ENCODE measurements at regions not wholly inside any gene's neighbourhood (a gene's known extent, or its start where the extent isn't known, plus 50 kb on each side); places are given as distances from the start of the nearest gene placed in this dataset.

DNA sequence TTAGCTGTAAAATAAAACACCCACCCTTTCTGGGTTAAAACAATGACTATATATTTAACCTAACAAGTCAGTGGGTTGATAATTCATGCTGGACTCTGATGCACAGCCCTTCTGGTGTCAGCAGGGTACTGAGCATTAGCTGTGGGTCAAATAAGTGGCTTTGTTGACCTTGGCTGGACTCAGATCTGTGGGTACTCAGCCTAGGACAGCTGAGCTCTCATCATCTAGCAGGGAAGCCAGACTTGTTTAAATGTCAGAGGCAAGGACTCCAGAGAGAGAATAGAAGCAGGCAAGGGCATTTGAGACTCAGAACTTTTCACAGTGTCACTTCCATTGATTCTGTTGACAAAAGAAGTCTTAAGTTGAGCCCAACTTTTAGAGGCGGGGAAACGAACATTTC lies 1063.8 kb upstream of the CDH8 start:
- DNase-seq (no peak), ATAC-seq (ENCODE audit: poor library complexity) (no peak)
- Histone ChIP-seq H3K27ac (ENCODE audit: low read depth in 1 of 2, low read length in 2 of 2) (no peak overlapping the region), H3K27me3 (ENCODE audit: control insufficient read depth in 1 of 2, insufficient read depth in 2 of 2, low read length in 2 of 2) (no peaks in the 10 kb centered on the region), H3K36me3 (ENCODE audit: insufficient read depth, low read length) (no peaks in the 10 kb centered on the region), H3K4me3 (ENCODE audit: low read length) (no peak overlapping the region), H3K9me3 (ENCODE audit: control insufficient read depth in 1 of 2, insufficient read depth in 1 of 2, low read length in 2 of 2) (peaks cover 0 to 8% of the 10 kb centered on the region in 2 experiments), H3K4me1 (ENCODE audit: insufficient read depth, low read length) (no peaks in the 10 kb centered on the region)
- Mint-ChIP-seq H3K36me3 (ENCODE audit: low read depth) (no peaks in the 10 kb centered on the region), H3K9me3 (peaks cover 20% of the 10 kb centered on the region), H3K4me1 (ENCODE audit: low read depth) (no peaks in the 10 kb centered on the region), H3K27me3 (no peaks in the 10 kb centered on the region), H3K4me3 (no peak overlapping the region), H3K27ac (no peak overlapping the region)
- CTCF ChIA-PET: no interaction called here
- POLR2A ChIA-PET: no interaction called here
- intact Hi-C loops (cut with DNase I, micrococcal nuclease): no loop called here
- TF ChIP-seq, protein P1, sequence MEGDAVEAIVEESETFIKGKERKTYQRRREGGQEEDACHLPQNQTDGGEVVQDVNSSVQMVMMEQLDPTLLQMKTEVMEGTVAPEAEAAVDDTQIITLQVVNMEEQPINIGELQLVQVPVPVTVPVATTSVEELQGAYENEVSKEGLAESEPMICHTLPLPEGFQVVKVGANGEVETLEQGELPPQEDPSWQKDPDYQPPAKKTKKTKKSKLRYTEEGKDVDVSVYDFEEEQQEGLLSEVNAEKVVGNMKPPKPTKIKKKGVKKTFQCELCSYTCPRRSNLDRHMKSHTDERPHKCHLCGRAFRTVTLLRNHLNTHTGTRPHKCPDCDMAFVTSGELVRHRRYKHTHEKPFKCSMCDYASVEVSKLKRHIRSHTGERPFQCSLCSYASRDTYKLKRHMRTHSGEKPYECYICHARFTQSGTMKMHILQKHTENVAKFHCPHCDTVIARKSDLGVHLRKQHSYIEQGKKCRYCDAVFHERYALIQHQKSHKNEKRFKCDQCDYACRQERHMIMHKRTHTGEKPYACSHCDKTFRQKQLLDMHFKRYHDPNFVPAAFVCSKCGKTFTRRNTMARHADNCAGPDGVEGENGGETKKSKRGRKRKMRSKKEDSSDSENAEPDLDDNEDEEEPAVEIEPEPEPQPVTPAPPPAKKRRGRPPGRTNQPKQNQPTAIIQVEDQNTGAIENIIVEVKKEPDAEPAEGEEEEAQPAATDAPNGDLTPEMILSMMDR (IDR thresholded peaks at IDR 0.05): no peak

DNA sequence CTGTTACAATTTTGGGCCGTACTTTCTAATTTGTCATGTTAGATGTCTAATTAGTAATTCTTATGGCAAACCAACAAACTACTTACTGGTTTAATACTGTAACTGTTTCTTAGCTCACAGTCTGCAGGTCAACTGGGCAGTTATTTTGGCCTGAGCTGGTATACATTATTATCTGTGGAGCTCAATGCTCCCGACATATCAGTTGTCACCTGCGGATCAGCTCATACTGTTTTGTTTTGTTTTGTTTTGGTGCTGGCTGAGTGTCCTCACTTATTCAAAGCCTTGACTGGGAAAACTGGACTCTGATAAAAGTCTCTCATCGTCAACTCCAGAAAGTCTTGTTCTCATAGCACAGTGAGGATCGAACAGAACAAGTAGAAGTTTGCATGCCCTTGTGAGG lies 1060.6 kb upstream of the CDH8 start:
- Histone ChIP-seq H3K9me3 (ENCODE audit: control insufficient read depth in 1 of 2, insufficient read depth in 1 of 2, low read length in 2 of 2) (peaks cover 0 to 5% of the 10 kb centered on the region in 2 experiments), H3K27ac (ENCODE audit: low read depth in 1 of 2, low read length in 2 of 2) (no peak overlapping the region), H3K27me3 (ENCODE audit: control insufficient read depth in 1 of 2, insufficient read depth in 2 of 2, low read length in 2 of 2) (no peaks in the 10 kb centered on the region), H3K36me3 (ENCODE audit: insufficient read depth, low read length) (no peaks in the 10 kb centered on the region), H3K4me3 (ENCODE audit: low read length) (no peak overlapping the region), H3K4me1 (ENCODE audit: insufficient read depth, low read length) (no peaks in the 10 kb centered on the region)
- no peak for ATAC-seq (ENCODE audit: poor library complexity)
- H3K4me3 Mint-ChIP-seq: no peak overlapping the region
- no peak for DNase-seq
- intact Hi-C loops (cut with DNase I, micrococcal nuclease): no loop called here
- H3K36me3 Mint-ChIP-seq (ENCODE audit: low read depth): no peaks in the 10 kb centered on the region
- ChIA-PET POLR2A (no interaction called here), CTCF (no interaction called here)
- H3K4me1 Mint-ChIP-seq (ENCODE audit: low read depth): no peaks in the 10 kb centered on the region
- TF ChIP-seq, protein P1 (IDR thresholded peaks at IDR 0.05): no peak
- H3K27me3 Mint-ChIP-seq: no peaks in the 10 kb centered on the region
- H3K9me3 Mint-ChIP-seq: peaks cover 14% of the 10 kb centered on the region
- H3K27ac Mint-ChIP-seq: no peak overlapping the region

DNA sequence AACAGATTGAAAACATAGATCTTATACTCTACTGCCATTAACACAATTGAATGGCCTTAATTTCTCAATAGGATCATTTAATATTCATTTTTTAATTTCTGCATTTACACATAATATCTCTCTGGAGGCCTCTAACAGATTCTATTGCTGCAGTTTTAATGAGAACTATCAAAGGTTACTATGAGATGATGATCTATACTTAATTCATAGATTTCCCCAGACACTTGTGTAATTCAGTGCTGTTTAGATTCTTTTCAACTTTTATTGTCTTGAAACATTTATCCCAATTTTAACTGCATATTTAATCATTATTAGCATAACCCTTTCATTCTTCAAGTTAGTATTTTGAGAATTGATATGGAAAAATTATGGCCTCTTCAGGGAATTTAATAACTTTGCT lies 1056.5 kb upstream of the CDH8 start:
- Histone ChIP-seq H3K4me1 (ENCODE audit: insufficient read depth, low read length) (no peaks in the 10 kb centered on the region), H3K36me3 (ENCODE audit: insufficient read depth, low read length) (no peaks in the 10 kb centered on the region), H3K27me3 (ENCODE audit: control insufficient read depth in 1 of 2, insufficient read depth in 2 of 2, low read length in 2 of 2) (no peaks in the 10 kb centered on the region), H3K4me3 (ENCODE audit: low read length) (no peak overlapping the region), H3K9me3 (ENCODE audit: control insufficient read depth in 1 of 2, insufficient read depth in 1 of 2, low read length in 2 of 2) (no peaks in the 10 kb centered on the region), H3K27ac (ENCODE audit: low read depth in 1 of 2, low read length in 2 of 2) (no peak overlapping the region)
- Mint-ChIP-seq H3K27ac (no peak overlapping the region), H3K4me1 (ENCODE audit: low read depth) (no peaks in the 10 kb centered on the region), H3K36me3 (ENCODE audit: low read depth) (no peaks in the 10 kb centered on the region), H3K27me3 (no peaks in the 10 kb centered on the region), H3K9me3 (peaks cover 18% of the 10 kb centered on the region), H3K4me3 (no peak overlapping the region)
- POLR2A ChIA-PET: no interaction called here
- CTCF ChIA-PET: interaction anchor here (1.6 kb wide), 1 partner anchor 8 kb away, joined by 4 read pairs; no protein-coding TSS in a partner anchor
- no peak for DNase-seq
- TF ChIP-seq, protein P1 (IDR thresholded peaks at IDR 0.05): no peak
- ATAC-seq (ENCODE audit: poor library complexity): no peak
- intact Hi-C loops (cut with DNase I, micrococcal nuclease): no loop called here

Measured in CD4-positive, alpha-beta T cell (primary cell).